ENCODE measurements at regions not wholly inside any gene's neighbourhood (a gene's known extent, or its start where the extent isn't known, plus 50 kb on each side); places are given as distances from the start of the nearest gene placed in this dataset.
"Not testable (repeated sequence)": the region's sequence is repeated elsewhere in the genome, so short reads cannot be mapped to it uniquely, and the experiment has no call there.

- Histone ChIP-seq H3K9me3 (ENCODE audit: low read length) (no peaks in the 10 kb centered on the region), H3K36me3 (ENCODE audit: insufficient read depth, low read length) (no peaks in the 10 kb centered on the region), H2AFZ (ENCODE audit: low read depth, low read length) (no peak overlapping the region), H3K4me1 (ENCODE audit: insufficient read depth, low read length) (peaks cover 21% of the 10 kb centered on the region), H3K27me3 (ENCODE audit: insufficient read depth, low read length) (no peaks in the 10 kb centered on the region), H3K4me3 (ENCODE audit: low read length) (no peak overlapping the region)
Observed at GRCh38 chr12:33605757-33606156, 166.1 kb upstream of the SYT10 start.

GRCh38 chr12:33609910-33610309 is 170.3 kb upstream of the SYT10 start:
- Histone ChIP-seq H3K4me3 (ENCODE audit: low read length) (no peak overlapping the region), H3K27me3 (ENCODE audit: insufficient read depth, low read length) (no peaks in the 10 kb centered on the region), H2AFZ (ENCODE audit: low read depth, low read length) (no peak overlapping the region), H3K36me3 (ENCODE audit: insufficient read depth, low read length) (no peaks in the 10 kb centered on the region), H3K9me3 (ENCODE audit: low read length) (no peaks in the 10 kb centered on the region), H3K4me1 (ENCODE audit: insufficient read depth, low read length) (no peaks in the 10 kb centered on the region)

- Histone ChIP-seq H3K36me3 (ENCODE audit: insufficient read depth, low read length) (no peaks in the 10 kb centered on the region), H3K4me3 (ENCODE audit: low read length) (no peak overlapping the region), H3K27me3 (ENCODE audit: insufficient read depth, low read length) (no peaks in the 10 kb centered on the region), H3K9me3 (ENCODE audit: low read length) (peaks cover 5% of the 10 kb centered on the region), H3K4me1 (ENCODE audit: insufficient read depth, low read length) (no peaks in the 10 kb centered on the region), H2AFZ (ENCODE audit: low read depth, low read length) (no peak overlapping the region)
Observed at GRCh38 chr12:33614630-33615029, 175.0 kb upstream of the SYT10 start.

GRCh38 chr12:33617218-33617617 is 177.6 kb upstream of the SYT10 start:
- Histone ChIP-seq H3K36me3 (ENCODE audit: insufficient read depth, low read length) (no peaks in the 10 kb centered on the region), H3K9me3 (ENCODE audit: low read length) (peaks cover 5% of the 10 kb centered on the region), H2AFZ (ENCODE audit: low read depth, low read length) (no peak overlapping the region), H3K27me3 (ENCODE audit: insufficient read depth, low read length) (no peaks in the 10 kb centered on the region), H3K4me1 (ENCODE audit: insufficient read depth, low read length) (no peaks in the 10 kb centered on the region), H3K4me3 (ENCODE audit: low read length) (no peak overlapping the region)

- Histone ChIP-seq H2AFZ (ENCODE audit: low read depth, low read length) (no peak overlapping the region), H3K9me3 (ENCODE audit: low read length) (no peaks in the 10 kb centered on the region), H3K4me1 (ENCODE audit: insufficient read depth, low read length) (no peaks in the 10 kb centered on the region), H3K27me3 (ENCODE audit: insufficient read depth, low read length) (no peaks in the 10 kb centered on the region), H3K36me3 (ENCODE audit: insufficient read depth, low read length) (no peaks in the 10 kb centered on the region), H3K4me3 (ENCODE audit: low read length) (no peak overlapping the region)
Observed at GRCh38 chr12:33628087-33628486, 188.5 kb upstream of the SYT10 start.

- Histone ChIP-seq H2AFZ (ENCODE audit: low read depth, low read length) (no peak overlapping the region), H3K27me3 (ENCODE audit: insufficient read depth, low read length) (no peaks in the 10 kb centered on the region), H3K4me3 (ENCODE audit: low read length) (no peak overlapping the region)
Observed at GRCh38 chr12:33634544-33634943, 194.9 kb upstream of the SYT10 start.

GRCh38 chr12:33636930-33637329 is 197.3 kb upstream of the SYT10 start:
- H3K4me1 ChIP-seq (ENCODE audit: insufficient read depth, low read length); H3K4me3 ChIP-seq (ENCODE audit: low read length); H3K36me3 ChIP-seq (ENCODE audit: insufficient read depth, low read length); H3K27me3 ChIP-seq (ENCODE audit: insufficient read depth, low read length); H3K9me3 ChIP-seq (ENCODE audit: low read length); H2AFZ ChIP-seq (ENCODE audit: low read depth, low read length): not testable (repeated sequence)

More at GRCh38 chr12:33634544-33634943, 194.9 kb upstream of the SYT10 start:
- no peaks in the 10 kb centered on the region for H3K9me3 ChIP-seq (ENCODE audit: low read length)
- H3K4me1 ChIP-seq (ENCODE audit: insufficient read depth, low read length), result no peaks in the 10 kb centered on the region
- H3K36me3 ChIP-seq (ENCODE audit: insufficient read depth, low read length), result no peaks in the 10 kb centered on the region

- Histone ChIP-seq H3K27me3 (ENCODE audit: insufficient read depth, low read length) (no peaks in the 10 kb centered on the region), H3K4me1 (ENCODE audit: insufficient read depth, low read length) (no peaks in the 10 kb centered on the region), H2AFZ (ENCODE audit: low read depth, low read length) (no peak overlapping the region), H3K9me3 (ENCODE audit: low read length) (no peaks in the 10 kb centered on the region), H3K4me3 (ENCODE audit: low read length) (no peak overlapping the region), H3K36me3 (ENCODE audit: insufficient read depth, low read length) (no peaks in the 10 kb centered on the region)
Observed at GRCh38 chr12:33639975-33640374, 200.4 kb upstream of the SYT10 start.

- Histone ChIP-seq H3K36me3 (ENCODE audit: insufficient read depth, low read length) (no peaks in the 10 kb centered on the region), H3K9me3 (ENCODE audit: low read length) (no peaks in the 10 kb centered on the region), H2AFZ (ENCODE audit: low read depth, low read length) (no peak overlapping the region), H3K4me3 (ENCODE audit: low read length) (no peak overlapping the region), H3K4me1 (ENCODE audit: insufficient read depth, low read length) (no peaks in the 10 kb centered on the region), H3K27me3 (ENCODE audit: insufficient read depth, low read length) (no peaks in the 10 kb centered on the region)
Observed at GRCh38 chr12:33649992-33650391, 210.4 kb upstream of the SYT10 start.

- no peaks in the 10 kb centered on the region for H3K4me1 ChIP-seq (ENCODE audit: insufficient read depth, low read length)
- no peak overlapping the region for H2AFZ ChIP-seq (ENCODE audit: low read depth, low read length)
- H3K27me3 ChIP-seq (ENCODE audit: insufficient read depth, low read length), result no peaks in the 10 kb centered on the region
- no peaks in the 10 kb centered on the region for H3K9me3 ChIP-seq (ENCODE audit: low read length)
- no peaks in the 10 kb centered on the region for H3K36me3 ChIP-seq (ENCODE audit: insufficient read depth, low read length)
- no peak overlapping the region for H3K4me3 ChIP-seq (ENCODE audit: low read length)
Observed at GRCh38 chr12:33650832-33651231, 211.2 kb upstream of the SYT10 start.

- Histone ChIP-seq H3K4me3 (ENCODE audit: low read length) (no peak overlapping the region), H3K4me1 (ENCODE audit: insufficient read depth, low read length) (no peaks in the 10 kb centered on the region), H3K36me3 (ENCODE audit: insufficient read depth, low read length) (no peaks in the 10 kb centered on the region), H3K9me3 (ENCODE audit: low read length) (no peaks in the 10 kb centered on the region), H3K27me3 (ENCODE audit: insufficient read depth, low read length) (no peaks in the 10 kb centered on the region), H2AFZ (ENCODE audit: low read depth, low read length) (no peak overlapping the region)
Observed at GRCh38 chr12:33653362-33653761, 213.7 kb upstream of the SYT10 start.

GRCh38 chr12:33654313-33654712 is 214.7 kb upstream of the SYT10 start:
- Histone ChIP-seq H3K27me3 (ENCODE audit: insufficient read depth, low read length) (no peaks in the 10 kb centered on the region), H3K4me3 (ENCODE audit: low read length) (no peak overlapping the region), H3K4me1 (ENCODE audit: insufficient read depth, low read length) (no peaks in the 10 kb centered on the region), H3K36me3 (ENCODE audit: insufficient read depth, low read length) (no peaks in the 10 kb centered on the region), H3K9me3 (ENCODE audit: low read length) (no peaks in the 10 kb centered on the region), H2AFZ (ENCODE audit: low read depth, low read length) (no peak overlapping the region)

- no peaks in the 10 kb centered on the region for H3K36me3 ChIP-seq (ENCODE audit: insufficient read depth, low read length)
Observed at GRCh38 chr12:33663000-33663654, 223.5 kb upstream of the SYT10 start.

GRCh38 chr12:33669349-33669748 is 229.7 kb upstream of the SYT10 start:
- Histone ChIP-seq H3K4me3 (ENCODE audit: low read length) (no peak overlapping the region), H2AFZ (ENCODE audit: low read depth, low read length) (no peak overlapping the region), H3K27me3 (ENCODE audit: insufficient read depth, low read length) (no peaks in the 10 kb centered on the region), H3K4me1 (ENCODE audit: insufficient read depth, low read length) (no peaks in the 10 kb centered on the region), H3K9me3 (ENCODE audit: low read length) (no peaks in the 10 kb centered on the region), H3K36me3 (ENCODE audit: insufficient read depth, low read length) (no peaks in the 10 kb centered on the region)

More at GRCh38 chr12:33663000-33663654, 223.5 kb upstream of the SYT10 start:
- no peaks in the 10 kb centered on the region for H3K27me3 ChIP-seq (ENCODE audit: insufficient read depth, low read length)
- H3K4me3 ChIP-seq (ENCODE audit: low read length), result no peak overlapping the region
- H2AFZ ChIP-seq (ENCODE audit: low read depth, low read length), result no peak overlapping the region
- H3K9me3 ChIP-seq (ENCODE audit: low read length), result no peaks in the 10 kb centered on the region
- H3K4me1 ChIP-seq (ENCODE audit: insufficient read depth, low read length), result no peaks in the 10 kb centered on the region

All from neuron (in vitro differentiated cells).